ENCODE measurements at regions not wholly inside any gene's neighbourhood (a gene's known extent, or its start where the extent isn't known, plus 50 kb on each side); places are given as distances from the start of the nearest gene placed in this dataset.

DNA sequence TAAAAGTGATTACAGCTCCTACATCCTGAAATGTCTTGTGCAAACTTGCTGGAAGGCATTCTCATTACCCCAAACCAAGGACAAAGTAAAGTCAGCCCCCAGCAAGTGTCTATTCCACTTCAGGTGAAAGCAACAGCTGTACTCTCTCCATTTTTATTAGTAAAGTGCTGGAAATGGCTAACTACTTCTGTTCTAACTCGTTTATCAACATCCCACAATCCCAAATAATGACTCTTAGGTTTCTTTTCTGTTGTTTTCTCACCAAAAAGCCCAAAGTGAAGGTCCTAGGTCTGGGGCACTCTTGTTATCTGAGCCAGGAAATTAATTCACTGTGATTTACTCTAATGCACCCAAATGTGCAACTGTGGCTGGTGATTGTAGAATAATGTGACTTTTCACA is 105.7 kb downstream of the LRRC30 start:
- H3K27me3 ChIP-seq, result no peaks in the 10 kb centered on the region
- no peaks in the 10 kb centered on the region for H3K9me3 ChIP-seq
- no peak for FAIRE-seq
- H3K27ac ChIP-seq, result no peak overlapping the region
- no peaks in the 10 kb centered on the region for H3K4me1 ChIP-seq
- no peaks in the 10 kb centered on the region for H3K36me3 ChIP-seq
- no peak overlapping the region for H3K4me3 ChIP-seq
- 17 to 25% methylated on average over 1 of the region's 1 CpG for WGBS, 2 donors
- intact Hi-C loops (cut with DNase I), result no loop called here
- TF ChIP-seq, protein P1, sequence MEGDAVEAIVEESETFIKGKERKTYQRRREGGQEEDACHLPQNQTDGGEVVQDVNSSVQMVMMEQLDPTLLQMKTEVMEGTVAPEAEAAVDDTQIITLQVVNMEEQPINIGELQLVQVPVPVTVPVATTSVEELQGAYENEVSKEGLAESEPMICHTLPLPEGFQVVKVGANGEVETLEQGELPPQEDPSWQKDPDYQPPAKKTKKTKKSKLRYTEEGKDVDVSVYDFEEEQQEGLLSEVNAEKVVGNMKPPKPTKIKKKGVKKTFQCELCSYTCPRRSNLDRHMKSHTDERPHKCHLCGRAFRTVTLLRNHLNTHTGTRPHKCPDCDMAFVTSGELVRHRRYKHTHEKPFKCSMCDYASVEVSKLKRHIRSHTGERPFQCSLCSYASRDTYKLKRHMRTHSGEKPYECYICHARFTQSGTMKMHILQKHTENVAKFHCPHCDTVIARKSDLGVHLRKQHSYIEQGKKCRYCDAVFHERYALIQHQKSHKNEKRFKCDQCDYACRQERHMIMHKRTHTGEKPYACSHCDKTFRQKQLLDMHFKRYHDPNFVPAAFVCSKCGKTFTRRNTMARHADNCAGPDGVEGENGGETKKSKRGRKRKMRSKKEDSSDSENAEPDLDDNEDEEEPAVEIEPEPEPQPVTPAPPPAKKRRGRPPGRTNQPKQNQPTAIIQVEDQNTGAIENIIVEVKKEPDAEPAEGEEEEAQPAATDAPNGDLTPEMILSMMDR (IDR thresholded peaks at IDR 0.05), result no peak
- DNase-seq, result no peak
- no peak for ATAC-seq

DNA sequence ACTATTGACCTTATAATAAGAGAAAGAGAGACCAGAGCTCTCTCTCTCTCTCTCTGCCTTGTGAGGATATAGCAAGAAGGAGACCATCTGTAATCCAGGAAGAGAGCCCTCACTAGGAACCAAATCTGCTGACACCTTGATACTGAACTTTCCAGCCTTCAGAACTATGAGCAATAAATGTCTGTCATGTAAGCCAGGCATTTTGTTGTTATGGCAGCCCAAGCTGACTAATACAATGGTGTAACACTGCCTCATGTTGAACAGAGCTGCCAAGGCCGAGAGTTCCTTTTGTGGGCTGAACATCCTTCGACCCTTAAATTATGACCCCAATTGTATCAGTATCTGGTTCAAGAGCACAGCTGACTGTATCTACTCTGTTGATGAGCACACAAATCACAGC is 108.0 kb downstream of the LRRC30 start:
- FAIRE-seq, result no peak
- Histone ChIP-seq H3K4me3 (no peak overlapping the region), H3K27me3 (no peaks in the 10 kb centered on the region), H3K9me3 (no peaks in the 10 kb centered on the region), H3K4me1 (no peaks in the 10 kb centered on the region), H3K36me3 (no peaks in the 10 kb centered on the region), H3K27ac (no peak overlapping the region)
- no peak for ATAC-seq
- DNase-seq, result no peak
- intact Hi-C loops (cut with DNase I), result no loop called here
- 68 to 74% methylated on average over 2 of the region's 2 CpGs for WGBS, 2 donors
- TF ChIP-seq, protein P1 (IDR thresholded peaks at IDR 0.05), result no peak

DNA sequence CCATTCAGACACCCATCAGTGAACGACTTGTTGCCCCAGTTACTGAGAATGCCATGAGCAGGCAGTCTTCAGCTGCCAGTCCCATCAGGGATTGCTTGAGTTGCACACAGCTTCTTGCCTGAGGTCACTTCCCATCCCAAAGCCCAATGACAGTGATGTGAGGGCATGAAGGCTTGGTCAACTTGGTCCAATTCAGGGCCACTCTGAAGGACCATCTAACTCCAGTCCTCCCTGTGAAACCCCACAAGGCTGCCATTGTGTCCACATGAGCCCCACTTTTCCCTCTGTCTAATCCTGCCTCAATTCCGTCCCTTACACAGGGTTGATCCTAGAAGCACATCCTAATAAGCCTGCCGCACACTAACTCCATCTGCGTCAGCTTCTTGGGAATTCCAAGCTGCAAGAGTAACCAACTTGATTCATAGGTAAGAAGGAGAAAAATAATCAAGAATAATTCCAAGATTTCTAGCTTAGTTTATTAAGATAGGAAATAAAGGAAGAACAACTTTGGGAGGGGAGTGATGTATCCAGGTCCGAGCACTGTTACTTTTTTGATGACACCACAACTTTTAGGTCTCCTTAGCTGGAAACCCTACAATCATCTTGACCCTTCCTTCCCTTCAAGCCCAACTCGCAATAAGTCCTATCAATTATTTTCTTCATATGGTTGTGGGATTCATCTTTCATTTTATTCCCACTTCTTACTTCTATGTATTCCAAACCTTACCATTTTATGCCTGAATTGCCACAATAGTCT is 110.9 kb downstream of the LRRC30 start:
- H3K27me3 ChIP-seq, result no peaks in the 10 kb centered on the region
- intact Hi-C loops (cut with DNase I), result no loop called here
- H3K27ac ChIP-seq, result no peak overlapping the region
- no peaks in the 10 kb centered on the region for H3K36me3 ChIP-seq
- ATAC-seq (no peak), DNase-seq (no peak), FAIRE-seq (no peak)
- TF ChIP-seq, protein P1 (IDR thresholded peaks at IDR 0.05), result no peak
- no peak overlapping the region for H3K4me3 ChIP-seq
- H3K4me1 ChIP-seq, result no peaks in the 10 kb centered on the region
- 76 to 81% methylated on average over 6 of the region's 6 CpGs for WGBS, 2 donors
- H3K9me3 ChIP-seq, result no peaks in the 10 kb centered on the region

DNA sequence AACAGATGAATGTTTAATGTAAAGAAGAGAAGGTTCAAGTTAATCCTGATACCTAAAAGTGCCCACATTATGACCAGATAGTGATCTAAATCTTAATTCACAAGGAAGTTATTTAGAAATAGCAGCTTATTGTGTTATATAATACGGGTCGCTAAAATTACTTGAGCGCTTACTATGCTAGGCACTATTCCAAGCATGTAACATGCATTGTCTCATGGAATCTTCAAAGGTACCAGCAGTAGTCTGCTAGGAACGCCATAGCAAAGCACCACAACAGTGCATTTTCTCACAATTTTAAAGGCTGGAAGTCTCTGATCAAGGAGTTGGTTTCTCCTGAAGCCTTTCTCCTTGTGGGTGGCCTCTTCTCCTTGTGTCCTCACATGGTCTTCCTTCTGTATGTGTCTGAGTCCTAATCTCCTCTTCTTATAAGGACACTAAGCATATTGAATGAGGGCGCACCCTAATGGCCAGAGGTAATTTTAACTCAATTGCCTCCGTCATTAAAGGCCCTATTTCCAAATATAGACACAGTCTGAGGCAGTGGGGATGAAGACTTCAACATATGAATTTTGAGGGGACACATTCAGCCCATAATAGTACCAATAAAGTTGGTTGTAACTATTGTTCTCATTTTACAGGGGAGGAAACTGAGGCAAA is 118.4 kb downstream of the LRRC30 start:
- no peaks in the 10 kb centered on the region for H3K4me1 ChIP-seq
- DNase-seq, result no peak
- no peak for FAIRE-seq
- H3K36me3 ChIP-seq, result no peaks in the 10 kb centered on the region
- WGBS, 2 donors, result 79 to 92% methylated on average over 6 of the region's 6 CpGs
- TF ChIP-seq, protein P1 (IDR thresholded peaks at IDR 0.05), result no peak
- no peak overlapping the region for H3K27ac ChIP-seq
- no peaks in the 10 kb centered on the region for H3K9me3 ChIP-seq
- ATAC-seq, result no peak
- no peak overlapping the region for H3K4me3 ChIP-seq
- H3K27me3 ChIP-seq, result no peaks in the 10 kb centered on the region
- intact Hi-C loops (cut with DNase I), result no loop called here
